KBM-7 (cell line): ENCODE measurements at regions not wholly inside any gene's neighbourhood (a gene's known extent, or its start where the extent isn't known, plus 50 kb on each side); places are given as distances from the start of the nearest gene placed in this dataset.

Source experiments
- DNase-seq: peaks from one replicate; pipeline ENCODE4 v3.0.0-alpha.2; 2015
- in situ Hi-C: fragments of 300-500 bp; cut with MboI; formaldehyde crosslinking; loops from 2 replicates; pipeline ENCODE4 v1.14.3; 2020; ENCODE audit warnings: low sequenced_read_pairs, low pct_unique_long_range_greater_than_20kb, mixed read lengths

- DNase-seq = no peak
- in situ Hi-C loops = loop anchor here (25.0 kb wide), 1 partner anchor 387 kb away; no protein-coding TSS in a partner anchor
These were observed 126.0 kb downstream of the ZFP36L2 start for GRCh38 chr2:43100362-43100882.

GRCh38 chr2:43099797-43100196 lies 126.6 kb downstream of the ZFP36L2 start:
- in situ Hi-C loops = loop anchor here (25.0 kb wide), 1 partner anchor 388 kb away; no protein-coding TSS in a partner anchor
- DNase-seq = no peak

- in situ Hi-C loops = no loop called here
- DNase-seq = no peak
These were observed 127.9 kb downstream of the ZFP36L2 start for GRCh38 chr2:43098539-43098938.

- DNase-seq = peak; percentile 29
- in situ Hi-C loops = no loop called here
These were observed 128.6 kb downstream of the ZFP36L2 start for GRCh38 chr2:43097644-43098408.

GRCh38 chr2:43095533-43096295 lies 130.7 kb downstream of the ZFP36L2 start:
- no peak for DNase-seq
- in situ Hi-C loops = no loop called here

GRCh38 chr2:43092520-43093179 lies 133.8 kb downstream of the ZFP36L2 start:
- in situ Hi-C loops = no loop called here
- no peak for DNase-seq

GRCh38 chr2:43090317-43090716 lies 136.1 kb downstream of the ZFP36L2 start:
- in situ Hi-C loops = no loop called here
- DNase-seq = no peak

GRCh38 chr2:43088143-43089073 lies 138.0 kb downstream of the ZFP36L2 start:
- no peak for DNase-seq
- in situ Hi-C loops = no loop called here

GRCh38 chr2:43087413-43087812 lies 139.0 kb downstream of the ZFP36L2 start:
- in situ Hi-C loops = no loop called here
- no peak for DNase-seq

- in situ Hi-C loops = no loop called here
- no peak for DNase-seq
These were observed 139.8 kb downstream of the ZFP36L2 start for GRCh38 chr2:43086451-43087221.

GRCh38 chr2:43085929-43086328 lies 140.5 kb downstream of the ZFP36L2 start:
- DNase-seq = no peak
- in situ Hi-C loops = no loop called here

- DNase-seq = no peak
- in situ Hi-C loops = no loop called here
These were observed 140.9 kb downstream of the ZFP36L2 start for GRCh38 chr2:43085505-43085904.

- no peak for DNase-seq
- in situ Hi-C loops = no loop called here
These were observed 141.7 kb downstream of the ZFP36L2 start for GRCh38 chr2:43084699-43085091.

GRCh38 chr2:43083710-43084698 lies 142.4 kb downstream of the ZFP36L2 start:
- in situ Hi-C loops = no loop called here
- DNase-seq = peak; percentile 35

- DNase-seq = no peak
- in situ Hi-C loops = no loop called here
These were observed 143.3 kb downstream of the ZFP36L2 start for GRCh38 chr2:43082903-43083677.
